ENCODE measurements at regions not wholly inside any gene's neighbourhood (a gene's known extent, or its start where the extent isn't known, plus 50 kb on each side); places are given as distances from the start of the nearest gene placed in this dataset.
A peak's percentile ranks its signal among the peaks of the same experiment; 100 is the strongest.

GRCh38 chr18:41858761-41859555 is 96.1 kb upstream of the PIK3C3 start:
- Histone ChIP-seq H2AFZ (no peak overlapping the region), H3K9me2 (ENCODE audit: insufficient read depth) (no peaks in the 10 kb centered on the region), H4K20me1 (replicated peaks; ENCODE audit: insufficient read depth) (no peaks in the 10 kb centered on the region), H3K4me1 (ENCODE audit: insufficient read depth) (peaks cover 5% of the 10 kb centered on the region), H3K4me3 (no peak overlapping the region), H3F3A (replicated peaks; ENCODE audit: low read depth) (no peaks in the 10 kb centered on the region), H3K27ac (ENCODE audit: low read depth) (no peak overlapping the region), H3K4me2 (no peak overlapping the region), H3K27me3 (ENCODE audit: insufficient read depth) (no peaks in the 10 kb centered on the region), H3K79me2 (replicated peaks; ENCODE audit: insufficient read depth) (no peaks in the 10 kb centered on the region), H3K36me3 (ENCODE audit: insufficient read depth) (no peaks in the 10 kb centered on the region)
- TF ChIP-seq NANOG (IDR thresholded peaks at IDR 0.05; ENCODE audit: borderline replicate concordance) (no peak), ZNF462 (CRISPR knock-in tag; IDR thresholded peaks at IDR 0.05) (no peak), ZNF331 (CRISPR knock-in tag; IDR thresholded peaks at IDR 0.05; ENCODE audit: low read depth) (no peak)
- Mint-ChIP-seq H3K4me1 (peaks cover 7% of the 10 kb centered on the region; the same call in 2 of the 3 replicates), H3K27ac (no peak overlapping the region), H3K9me3 (no peaks in the 10 kb centered on the region), H3K4me3 (no peak overlapping the region), H3K36me3 (ENCODE audit: low read depth) (no peaks in the 10 kb centered on the region), H3K27me3 (ENCODE audit: insufficient read depth, low read depth, poor library complexity) (peaks cover 4% of the 10 kb centered on the region)
- no peak for DNase-seq (ENCODE audit: low spot score)
- no peak for ATAC-seq

DNA sequence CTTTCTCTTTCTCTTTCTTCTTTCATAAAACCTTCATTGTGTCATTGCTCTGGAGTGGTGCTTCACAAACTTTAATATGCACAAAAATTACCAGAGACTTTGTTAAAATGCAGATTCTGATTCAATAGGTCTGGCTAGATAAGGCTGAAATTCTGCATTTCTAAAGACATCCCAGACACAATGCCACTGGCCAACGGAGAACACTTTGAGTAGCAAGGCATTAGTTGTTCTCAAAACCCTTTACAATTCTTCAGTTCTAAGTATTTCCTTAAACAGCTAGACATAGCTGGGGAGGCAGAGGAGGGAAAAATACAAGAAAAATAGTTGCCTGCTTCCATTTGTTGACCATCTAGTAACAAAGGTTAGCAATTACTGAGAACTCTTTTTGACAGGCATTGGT is 101.8 kb upstream of the PIK3C3 start:
- DNase-seq (ENCODE audit: low spot score): peak; percentile 19
- Histone ChIP-seq H2AFZ (no peak overlapping the region), H3K27ac (ENCODE audit: low read depth) (no peak overlapping the region), H3F3A (replicated peaks; ENCODE audit: low read depth) (no peaks in the 10 kb centered on the region), H3K4me2 (peak overlapping the region; percentile 13; the same call in 1 of the 2 replicates), H3K9me2 (ENCODE audit: insufficient read depth) (no peaks in the 10 kb centered on the region), H3K79me2 (replicated peaks; ENCODE audit: insufficient read depth) (no peaks in the 10 kb centered on the region), H4K20me1 (replicated peaks; ENCODE audit: insufficient read depth) (no peaks in the 10 kb centered on the region), H3K36me3 (ENCODE audit: insufficient read depth) (no peaks in the 10 kb centered on the region), H3K27me3 (ENCODE audit: insufficient read depth) (no peaks in the 10 kb centered on the region), H3K4me1 (ENCODE audit: insufficient read depth) (peaks cover 30% of the 10 kb centered on the region), H3K4me3 (no peak overlapping the region)
- no peaks in the 10 kb centered on the region for H3K9me3 Mint-ChIP-seq
- peaks cover 21% of the 10 kb centered on the region for H3K4me1 Mint-ChIP-seq
- peak overlapping the region; percentile 69 for H3K27ac Mint-ChIP-seq
- no peaks in the 10 kb centered on the region for H3K36me3 Mint-ChIP-seq (ENCODE audit: low read depth)
- peaks cover 2% of the 10 kb centered on the region for H3K27me3 Mint-ChIP-seq (ENCODE audit: insufficient read depth, low read depth, poor library complexity)
- ATAC-seq: peak; percentile 42; the same call in 2 of the 3 replicates
- no peak overlapping the region for H3K4me3 Mint-ChIP-seq
- TF ChIP-seq ZNF462 (CRISPR knock-in tag; IDR thresholded peaks at IDR 0.05): 0 out of 2 replicates have a peak, but pooled peaks have one; percentile 26

Measured in GM23338 (cell line).